ENCODE measurements at regions not wholly inside any gene's neighbourhood (a gene's known extent, or its start where the extent isn't known, plus 50 kb on each side); places are given as distances from the start of the nearest gene placed in this dataset.

- no peak overlapping the region for H2AFZ ChIP-seq (ENCODE audit: low read depth, low read length)
- H3K36me3 ChIP-seq (ENCODE audit: insufficient read depth, low read length): no peaks in the 10 kb centered on the region
- H4K20me1 ChIP-seq (ENCODE audit: insufficient read depth, low read length): no peaks in the 10 kb centered on the region
- DNase-seq (no peak), ATAC-seq (ENCODE audit: insufficient read depth, low read depth) (no peak)
- H3K27ac ChIP-seq (ENCODE audit: low read length): no peak overlapping the region
- H3K4me3 ChIP-seq (ENCODE audit: low read depth in 1 of 2, low read length in 2 of 2): no peak overlapping the region
- no peaks in the 10 kb centered on the region for H3K9me3 ChIP-seq (ENCODE audit: insufficient read depth, low read length, severe bottlenecking)
- no peaks in the 10 kb centered on the region for H3K79me2 ChIP-seq (ENCODE audit: insufficient read depth, low read length)
- TF ChIP-seq CTCF (IDR thresholded peaks at IDR 0.05; ENCODE audit: borderline replicate concordance, extremely low read depth, low read length, poor library complexity, severe bottlenecking): no peak
- TF ChIP-seq EZH2 (IDR thresholded peaks at IDR 0.05; ENCODE audit: borderline replicate concordance, low read depth, low read length, severe bottlenecking): no peak
- H3K4me2 ChIP-seq (ENCODE audit: insufficient read depth, low read length): no peak overlapping the region
- H3K4me1 ChIP-seq (ENCODE audit: insufficient read depth, low read length): no peaks in the 10 kb centered on the region
- H3K27me3 ChIP-seq (ENCODE audit: insufficient read depth, low read length, poor library complexity): peaks cover 2% of the 10 kb centered on the region
- H3K9ac ChIP-seq (ENCODE audit: low read depth, low read length): no peak overlapping the region
These were observed 91.9 kb upstream of the NSMCE3 start for GRCh38 chr15:29361560-29361959.

GRCh38 chr15:29360152-29360551 lies 90.5 kb upstream of the NSMCE3 start:
- Histone ChIP-seq H3K4me2 (ENCODE audit: insufficient read depth, low read length) (no peak overlapping the region), H3K4me1 (ENCODE audit: insufficient read depth, low read length) (no peaks in the 10 kb centered on the region), H3K27ac (ENCODE audit: low read length) (no peak overlapping the region), H3K36me3 (ENCODE audit: insufficient read depth, low read length) (no peaks in the 10 kb centered on the region), H3K4me3 (ENCODE audit: low read depth in 1 of 2, low read length in 2 of 2) (no peak overlapping the region), H3K9me3 (ENCODE audit: insufficient read depth, low read length, severe bottlenecking) (no peaks in the 10 kb centered on the region), H3K27me3 (ENCODE audit: insufficient read depth, low read length, poor library complexity) (peaks cover 2% of the 10 kb centered on the region), H3K9ac (ENCODE audit: low read depth, low read length) (no peak overlapping the region), H3K79me2 (ENCODE audit: insufficient read depth, low read length) (no peaks in the 10 kb centered on the region), H2AFZ (ENCODE audit: low read depth, low read length) (no peak overlapping the region), H4K20me1 (ENCODE audit: insufficient read depth, low read length) (no peaks in the 10 kb centered on the region)
- TF ChIP-seq CTCF (IDR thresholded peaks at IDR 0.05; ENCODE audit: borderline replicate concordance, extremely low read depth, low read length, poor library complexity, severe bottlenecking) (no peak), EZH2 (IDR thresholded peaks at IDR 0.05; ENCODE audit: borderline replicate concordance, low read depth, low read length, severe bottlenecking) (no peak)
- ATAC-seq (ENCODE audit: insufficient read depth, low read depth) (no peak), DNase-seq (no peak)

- no peak overlapping the region for H2AFZ ChIP-seq (ENCODE audit: low read depth, low read length)
- no peaks in the 10 kb centered on the region for H3K79me2 ChIP-seq (ENCODE audit: insufficient read depth, low read length)
- no peak for TF ChIP-seq CTCF (IDR thresholded peaks at IDR 0.05; ENCODE audit: borderline replicate concordance, extremely low read depth, low read length, poor library complexity, severe bottlenecking)
- no peak for TF ChIP-seq EZH2 (IDR thresholded peaks at IDR 0.05; ENCODE audit: borderline replicate concordance, low read depth, low read length, severe bottlenecking)
- no peaks in the 10 kb centered on the region for H3K9me3 ChIP-seq (ENCODE audit: insufficient read depth, low read length, severe bottlenecking)
- H3K9ac ChIP-seq (ENCODE audit: low read depth, low read length): no peak overlapping the region
- no peak overlapping the region for H3K4me3 ChIP-seq (ENCODE audit: low read depth in 1 of 2, low read length in 2 of 2)
- ATAC-seq (ENCODE audit: insufficient read depth, low read depth) (no peak), DNase-seq (no peak)
- no peaks in the 10 kb centered on the region for H3K36me3 ChIP-seq (ENCODE audit: insufficient read depth, low read length)
- H3K4me1 ChIP-seq (ENCODE audit: insufficient read depth, low read length): no peaks in the 10 kb centered on the region
- no peak overlapping the region for H3K27ac ChIP-seq (ENCODE audit: low read length)
- H3K27me3 ChIP-seq (ENCODE audit: insufficient read depth, low read length, poor library complexity): peaks cover 2% of the 10 kb centered on the region
- H4K20me1 ChIP-seq (ENCODE audit: insufficient read depth, low read length): no peaks in the 10 kb centered on the region
- H3K4me2 ChIP-seq (ENCODE audit: insufficient read depth, low read length): no peak overlapping the region
These were observed 87.2 kb upstream of the NSMCE3 start for GRCh38 chr15:29356786-29357185.

GRCh38 chr15:29355477-29355876 lies 85.9 kb upstream of the NSMCE3 start:
- Histone ChIP-seq H3K79me2 (ENCODE audit: insufficient read depth, low read length) (no peaks in the 10 kb centered on the region), H3K4me2 (ENCODE audit: insufficient read depth, low read length) (no peak overlapping the region), H3K4me3 (ENCODE audit: low read depth in 1 of 2, low read length in 2 of 2) (no peak overlapping the region), H3K27me3 (ENCODE audit: insufficient read depth, low read length, poor library complexity) (peaks cover 2% of the 10 kb centered on the region), H4K20me1 (ENCODE audit: insufficient read depth, low read length) (no peaks in the 10 kb centered on the region), H3K36me3 (ENCODE audit: insufficient read depth, low read length) (no peaks in the 10 kb centered on the region), H3K4me1 (ENCODE audit: insufficient read depth, low read length) (no peaks in the 10 kb centered on the region), H3K9ac (ENCODE audit: low read depth, low read length) (no peak overlapping the region), H3K9me3 (ENCODE audit: insufficient read depth, low read length, severe bottlenecking) (no peaks in the 10 kb centered on the region), H2AFZ (ENCODE audit: low read depth, low read length) (no peak overlapping the region), H3K27ac (ENCODE audit: low read length) (no peak overlapping the region)
- no peak for ATAC-seq (ENCODE audit: insufficient read depth, low read depth)
- TF ChIP-seq CTCF (IDR thresholded peaks at IDR 0.05; ENCODE audit: borderline replicate concordance, extremely low read depth, low read length, poor library complexity, severe bottlenecking) (no peak), EZH2 (IDR thresholded peaks at IDR 0.05; ENCODE audit: borderline replicate concordance, low read depth, low read length, severe bottlenecking) (no peak)
- DNase-seq: no peak
